GM10266 (cell line): ENCODE measurements at regions not wholly inside any gene's neighbourhood (a gene's known extent, or its start where the extent isn't known, plus 50 kb on each side); places are given as distances from the start of the nearest gene placed in this dataset.

ENCODE experiments used
- DNase-seq: peaks from one replicate; pipeline ENCODE4 v3.0.0; 2012; ENCODE audit errors: extremely low spot score
- CTCF ChIP-seq: IDR thresholded peaks from 2 replicates; pipeline ENCODE4 v1.5.1; 2012; ENCODE audit warnings: mild to moderate bottlenecking, low read depth; ENCODE audit not compliant: control insufficient read depth, insufficient read depth; ENCODE audit errors: missing control alignments

GRCh38 chr4:137705171-137705783 lies 173.0 kb upstream of the PCDH18 start:
- DNase-seq = no peak
- TF ChIP-seq CTCF = no peak

- no peak for TF ChIP-seq CTCF
- DNase-seq = no peak
These were observed 170.9 kb upstream of the PCDH18 start for GRCh38 chr4:137703195-137703594.

- TF ChIP-seq CTCF = no peak
- DNase-seq = no peak
These were observed 170.2 kb upstream of the PCDH18 start for GRCh38 chr4:137702512-137702911.

- no peak for DNase-seq
- no peak for TF ChIP-seq CTCF
These were observed 169.1 kb upstream of the PCDH18 start for GRCh38 chr4:137701401-137701800.

GRCh38 chr4:137700751-137701150 lies 168.5 kb upstream of the PCDH18 start:
- DNase-seq = no peak
- no peak for TF ChIP-seq CTCF

- no peak for TF ChIP-seq CTCF
- DNase-seq = no peak
These were observed 167.8 kb upstream of the PCDH18 start for GRCh38 chr4:137700072-137700471.

- no peak for TF ChIP-seq CTCF
- no peak for DNase-seq
These were observed 161.8 kb upstream of the PCDH18 start for GRCh38 chr4:137694138-137694537.
